ENCODE measurements at regions not wholly inside any gene's neighbourhood (a gene's known extent, or its start where the extent isn't known, plus 50 kb on each side); places are given as distances from the start of the nearest gene placed in this dataset.

GRCh38 chr10:128326851-128327250 lies 200.6 kb upstream of the MKI67 start:
- Histone ChIP-seq H3K9me1 (ENCODE audit: control insufficient read depth, insufficient read depth, low read length) (no peaks in the 10 kb centered on the region), H3K4me1 (replicated peaks in 1 of 2; ENCODE audit: control insufficient read depth in 2 of 2, insufficient read depth in 2 of 2, low read length in 2 of 2) (no peaks in the 10 kb centered on the region), H3K27ac (ENCODE audit: extremely low read depth, low read depth, low read length) (no peak overlapping the region), H3K9me3 (replicated peaks; ENCODE audit: control insufficient read depth, insufficient read depth, low read depth, low read length) (no peaks in the 10 kb centered on the region), H3K79me2 (ENCODE audit: control insufficient read depth, insufficient read depth, low read length) (no peaks in the 10 kb centered on the region), H3K4me2 (ENCODE audit: insufficient read depth, low read length) (no peak overlapping the region), H4K20me1 (replicated peaks; ENCODE audit: control insufficient read depth, insufficient read depth, low read length) (no peaks in the 10 kb centered on the region), H3K36me3 (ENCODE audit: control insufficient read depth, insufficient read depth, low read length) (no peaks in the 10 kb centered on the region), H3K9ac (ENCODE audit: insufficient read depth in 1 of 2, low read depth in 2 of 2, low read length in 2 of 2) (no peak overlapping the region), H2AFZ (ENCODE audit: low read depth, low read length) (no peak overlapping the region), H3K27me3 (ENCODE audit: control insufficient read depth in 2 of 2, insufficient read depth in 2 of 2, low read length in 2 of 2) (peaks cover 0 to 18% of the 10 kb centered on the region in 2 experiments; a peak in 2 of 5 replicates), H3K4me3 (no peak overlapping the region)
- TF ChIP-seq PHF20 (IDR thresholded peaks at IDR 0.05; ENCODE audit: partially characterized antibody) (no peak), HIVEP1 (CRISPR knock-in tag; IDR thresholded peaks at IDR 0.05) (no peak), VEZF1 (CRISPR knock-in tag; IDR thresholded peaks at IDR 0.05) (no peak), DLX4 (CRISPR knock-in tag; IDR thresholded peaks at IDR 0.05) (no peak), ZFP1 (CRISPR knock-in tag; IDR thresholded peaks at IDR 0.05) (no peak), ELF1 (tag; IDR thresholded peaks at IDR 0.05) (no peak), TARDBP (IDR thresholded peaks at IDR 0.05) (no peak), NR0B1 (IDR thresholded peaks at IDR 0.05; ENCODE audit: partially characterized antibody) (no peak), ZBTB11 (CRISPR knock-in tag; IDR thresholded peaks at IDR 0.05) (no peak), E2F4 (CRISPR knock-in tag; IDR thresholded peaks at IDR 0.05; ENCODE audit: low read depth) (no peak), TSC22D4 (tag; IDR thresholded peaks at IDR 0.05) (no peak), ZNF354B (CRISPR knock-in tag; IDR thresholded peaks at IDR 0.05) (no peak), IRF1 (CRISPR knock-in tag; IDR thresholded peaks at IDR 0.05; ENCODE audit: borderline replicate concordance) (no peak), CREBBP (IDR thresholded peaks at IDR 0.05; ENCODE audit: low read depth, low read length) (no peak)
- no peak for DNase-seq (ENCODE audit: extremely low read depth in 1 of 4, low spot score in 3 of 4)
- FAIRE-seq = no peak
- CTCF ChIA-PET (ENCODE audit: low intra/inter-chr PET ratio) = no interaction called here
- BruUV-seq (replicated peaks) = no TSS peak
- 2% methylated on average over 8 of the region's 11 CpGs for WGBS (ENCODE audit: insufficient coverage, low coverage, missing lambda C conversion rate)
- no peak for ATAC-seq
- POLR2A ChIA-PET = no interaction called here
- in situ Hi-C loops (cut with MboI) = no loop called here
- intact Hi-C loops (cut with micrococcal nuclease) = no loop called here

Data from K562 (cell line).